Stimulated activated CD4-positive, alpha-beta T cell treated with anti-CD3 and anti-CD28 coated beads, Interleukin-4, amount 100 ng/mL, for 4 hours (primary cell): ENCODE measurements at regions not wholly inside any gene's neighbourhood (a gene's known extent, or its start where the extent isn't known, plus 50 kb on each side); places are given as distances from the start of the nearest gene placed in this dataset.
"Not testable (repeated sequence)": the region's sequence is repeated elsewhere in the genome, so short reads cannot be mapped to it uniquely, and the experiment has no call there.

Experiments
- DNase-seq, 2 experiments: peaks; one replicate each; pipeline ENCODE4 v3.0.0-alpha.2; 2020

DNA sequence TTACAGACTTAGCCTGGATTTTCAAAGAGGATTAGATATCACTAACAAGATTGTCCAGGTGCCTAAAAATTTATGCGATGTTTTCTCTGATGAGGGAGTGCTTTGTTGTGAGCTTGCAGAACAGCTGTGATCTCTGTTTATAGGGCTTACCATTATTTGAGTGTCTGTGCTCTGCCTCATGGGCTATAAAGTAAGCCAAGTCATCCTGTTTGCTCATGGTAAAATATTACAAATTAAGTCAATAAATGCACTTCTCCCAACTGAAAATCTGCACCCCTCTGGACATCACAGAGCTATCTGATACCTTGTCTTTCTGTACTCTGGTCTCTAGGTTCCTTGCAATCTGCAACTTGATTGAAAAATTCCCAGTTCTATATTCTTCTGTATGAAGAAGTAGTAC lies 293.4 kb upstream of the ACTBL2 start:
- DNase-seq: no peak

DNA sequence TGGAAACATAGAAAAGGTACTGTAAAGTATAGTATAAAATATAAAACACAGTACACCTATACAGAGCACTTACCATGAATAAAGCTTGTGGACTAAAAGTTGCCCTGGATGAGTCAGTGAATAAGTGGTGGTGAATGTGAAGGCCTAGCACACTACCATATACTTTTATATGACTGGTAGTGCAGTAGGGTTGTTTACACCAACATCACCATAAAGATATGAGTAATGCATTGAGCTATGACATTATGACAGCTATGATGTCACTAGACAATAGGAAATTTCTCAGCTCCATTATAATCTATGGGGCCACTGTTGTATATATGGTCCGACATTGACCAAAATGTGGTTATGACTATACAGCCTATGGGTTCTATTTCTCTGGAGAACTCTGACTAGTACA lies 291.8 kb upstream of the ACTBL2 start:
- no peak for DNase-seq

- no peak for DNase-seq
Observed at GRCh38 chr5:57772512-57772911, 289.9 kb upstream of the ACTBL2 start.

GRCh38 chr5:57770039-57770438 lies 287.4 kb upstream of the ACTBL2 start:
- no peak for DNase-seq

- no peak for DNase-seq
Observed at GRCh38 chr5:57768745-57769144, 286.1 kb upstream of the ACTBL2 start.

GRCh38 chr5:57764479-57765089 lies 282.0 kb upstream of the ACTBL2 start:
- no peak for DNase-seq

GRCh38 chr5:57761513-57761912 lies 278.9 kb upstream of the ACTBL2 start:
- no peak for DNase-seq

DNA sequence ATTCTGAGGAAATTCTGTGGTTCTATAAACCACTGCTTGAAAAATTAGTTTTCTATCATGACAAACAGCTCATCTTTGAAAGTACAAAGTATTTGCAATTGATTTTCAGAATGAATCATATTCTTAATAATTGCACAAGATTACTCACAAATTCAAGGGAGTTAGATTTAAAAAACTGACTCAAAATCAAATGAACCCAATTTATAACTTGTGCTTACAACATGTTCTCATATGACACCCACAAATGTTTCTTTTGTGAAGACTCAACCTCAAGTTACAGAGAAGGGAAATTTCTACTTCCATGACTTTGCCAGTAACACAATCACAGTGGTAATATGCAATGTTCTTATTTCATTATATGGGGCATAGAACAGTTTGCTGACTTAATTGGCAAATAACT lies 272.0 kb upstream of the ACTBL2 start:
- DNase-seq: no peak

GRCh38 chr5:57753446-57753845 lies 270.8 kb upstream of the ACTBL2 start:
- no peak for DNase-seq

DNA sequence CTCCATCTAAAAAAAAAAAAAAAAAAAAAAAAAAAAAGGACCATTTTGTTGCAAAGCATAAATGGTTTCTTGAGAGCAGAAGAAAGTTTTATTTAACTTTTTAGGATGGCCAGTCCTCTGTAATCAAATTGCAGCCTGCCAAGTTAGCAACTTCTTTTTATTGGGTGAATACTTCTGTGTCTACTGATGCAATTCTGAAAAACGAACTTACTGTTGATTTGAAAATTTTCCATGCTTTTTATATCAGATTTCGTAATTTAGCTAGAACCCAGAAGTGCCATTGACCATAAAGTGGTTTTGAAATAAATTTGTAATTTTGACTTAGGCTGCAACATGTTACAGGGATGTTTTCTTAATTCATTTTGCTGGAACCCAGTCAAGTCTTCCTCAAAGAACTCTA lies 269.1 kb upstream of the ACTBL2 start:
- no peak for DNase-seq

DNA sequence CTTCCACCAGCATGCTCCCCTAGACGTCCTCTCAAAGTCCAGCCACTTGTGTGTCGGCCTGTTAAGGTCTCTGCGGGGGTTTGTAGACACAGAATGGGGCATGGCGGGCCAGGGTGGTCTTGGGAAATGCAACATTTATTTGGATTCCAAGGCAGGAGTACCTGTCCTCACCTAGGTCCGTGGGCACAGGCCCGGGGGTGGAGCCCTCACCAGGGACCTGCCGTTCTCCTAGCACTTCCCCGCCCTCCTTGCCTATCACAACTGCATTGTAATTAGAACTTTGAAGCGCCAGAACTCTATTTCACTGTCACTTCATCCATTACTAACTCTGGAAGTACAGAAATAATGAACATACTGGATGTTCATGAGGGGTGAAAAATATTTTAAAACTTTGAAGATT lies 268.3 kb upstream of the ACTBL2 start:
- no peak for DNase-seq

GRCh38 chr5:57750282-57750681 lies 267.7 kb upstream of the ACTBL2 start:
- DNase-seq: no peak

- no peak for DNase-seq
Observed at GRCh38 chr5:57749396-57749795, 266.8 kb upstream of the ACTBL2 start.

- DNase-seq: no peak
Observed at GRCh38 chr5:57745700-57746651, 263.4 kb upstream of the ACTBL2 start.

GRCh38 chr5:57745029-57745428 lies 262.4 kb upstream of the ACTBL2 start:
- DNase-seq: no peak

DNA sequence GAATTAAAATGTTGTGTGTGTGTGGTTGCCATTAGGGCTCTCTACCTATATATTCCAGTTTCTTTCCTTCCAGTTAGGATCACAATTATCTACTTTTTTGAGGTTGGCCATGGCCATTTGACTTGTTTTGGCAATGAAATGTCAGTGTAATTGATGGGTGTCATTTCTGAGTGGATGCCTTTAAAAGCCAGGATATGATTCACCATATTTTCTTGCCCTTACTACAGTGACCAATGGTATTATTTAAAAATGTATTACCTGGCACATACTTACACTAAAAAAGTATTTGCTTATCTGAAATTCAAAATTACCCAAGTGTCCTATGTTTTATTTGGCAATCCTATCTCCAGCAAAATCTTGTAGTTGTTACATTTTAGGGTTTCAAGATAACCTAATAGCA lies 258.7 kb upstream of the ACTBL2 start:
- no peak for DNase-seq

DNA sequence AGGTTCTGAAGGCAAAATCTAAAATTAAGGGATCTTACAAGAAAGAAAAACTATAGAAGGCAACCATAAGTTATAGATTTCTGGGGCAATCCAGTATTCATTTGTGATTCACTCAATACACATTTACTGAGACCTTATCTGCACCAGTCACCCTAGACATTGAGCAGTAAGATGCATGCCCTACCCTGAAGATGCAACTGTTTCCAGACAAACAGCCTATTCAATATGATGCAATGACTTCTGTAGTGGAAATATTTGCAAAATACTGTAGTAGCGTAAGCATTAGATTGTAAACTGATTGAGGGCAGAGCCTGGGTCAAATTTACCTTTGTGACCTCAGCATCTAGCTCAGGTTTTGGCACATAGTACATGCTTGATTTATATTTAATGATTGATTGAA lies 256.2 kb upstream of the ACTBL2 start:
- DNase-seq: no peak

DNA sequence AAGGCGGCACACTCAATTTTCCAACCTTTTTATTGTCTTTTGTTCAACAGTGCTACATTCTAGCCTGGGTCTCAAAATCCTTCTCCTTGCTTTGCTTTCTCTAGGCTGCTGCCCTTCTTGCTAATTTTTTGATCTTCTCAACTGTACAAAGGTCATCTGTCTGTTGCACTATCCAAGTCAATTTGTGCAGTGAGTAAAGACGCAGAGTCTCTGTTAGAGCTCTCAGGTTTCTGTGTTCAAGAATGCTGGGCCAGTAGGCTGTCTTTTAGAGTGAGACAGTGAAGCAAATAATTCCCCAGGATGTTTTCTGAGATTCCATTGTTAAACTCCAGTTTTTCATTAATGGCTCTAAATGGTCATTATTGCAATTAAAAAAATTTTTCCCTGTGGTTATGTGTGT lies 255.7 kb upstream of the ACTBL2 start:
- DNase-seq: no peak

GRCh38 chr5:57736716-57737115 lies 254.1 kb upstream of the ACTBL2 start:
- DNase-seq: no peak

- DNase-seq: not testable (repeated sequence)
Observed at GRCh38 chr5:57735279-57736153, 252.9 kb upstream of the ACTBL2 start.

DNA sequence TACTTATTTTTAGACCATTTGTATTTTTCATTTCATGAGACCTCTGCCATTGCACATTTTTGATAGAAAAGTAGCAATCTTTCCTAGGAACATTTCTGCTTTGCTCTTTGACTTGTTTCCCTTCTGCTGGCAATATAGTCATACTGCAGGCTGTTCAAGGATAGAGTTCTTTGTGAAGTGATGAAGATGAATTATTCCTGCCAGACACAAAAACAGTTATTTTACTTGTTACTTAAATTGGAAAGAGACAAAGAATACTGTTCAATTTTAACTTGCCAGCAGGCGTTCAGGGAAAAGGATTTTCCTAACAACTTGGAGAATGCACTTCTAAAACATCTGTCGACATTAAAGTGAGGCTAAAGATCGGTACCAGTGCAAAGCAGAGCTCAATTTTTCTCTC lies 251.7 kb upstream of the ACTBL2 start:
- DNase-seq: no peak

DNA sequence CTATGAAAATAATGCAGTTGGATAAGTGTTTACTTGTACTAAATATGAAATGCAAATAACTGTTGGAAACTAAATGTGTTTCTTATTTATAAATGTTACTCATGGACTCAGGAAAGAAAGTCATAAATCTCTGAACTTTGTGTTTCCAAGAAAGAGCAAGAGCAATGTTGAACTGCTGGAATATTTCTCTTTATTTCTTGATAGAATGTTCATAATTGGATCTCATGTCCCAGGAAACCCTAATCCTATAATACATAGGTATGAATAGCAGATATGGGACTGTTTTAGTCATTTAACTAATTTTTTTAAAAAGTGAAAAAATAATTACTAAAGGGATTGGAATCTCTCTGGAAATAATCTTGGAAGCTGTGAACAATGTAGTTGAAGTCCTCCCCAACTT lies 245.0 kb upstream of the ACTBL2 start:
- DNase-seq: no peak
